Stimulated activated memory B cell treated with anti-CD40 and anti-IgM and Interleukin-4, amounts not matched to agents 10 μg/mL and 1 μg/mL and 100 μg/mL, for 72 hours (primary cell): ENCODE measurements at regions not wholly inside any gene's neighbourhood (a gene's known extent, or its start where the extent isn't known, plus 50 kb on each side); places are given as distances from the start of the nearest gene placed in this dataset.
A peak's percentile ranks its signal among the peaks of the same experiment; 100 is the strongest.

Source experiments
- ATAC-seq: fragments of 150-1000 bp; cut with Tn5 transposase; 2 replicates; pipeline ENCODE4 v1.10.0; 2021
- H3K27ac Mint-ChIP-seq: one replicate; pipeline ENCODE4 v1.8.0; 2022; ENCODE audit warnings: mild to moderate bottlenecking, mixed read lengths
- H3K27me3 Mint-ChIP-seq: one replicate; pipeline ENCODE4 v1.8.0; 2022; ENCODE audit warnings: mixed read lengths
- H3K36me3 Mint-ChIP-seq: one replicate; pipeline ENCODE4 v1.8.0; 2022; ENCODE audit warnings: mixed read lengths
- H3K4me1 Mint-ChIP-seq: one replicate; pipeline ENCODE4 v1.8.0; 2022; ENCODE audit warnings: mixed read lengths
- H3K4me3 Mint-ChIP-seq: one replicate; pipeline ENCODE4 v1.8.0; 2022; ENCODE audit warnings: mild to moderate bottlenecking, moderate library complexity, mixed read lengths
- H3K9me3 Mint-ChIP-seq: one replicate; pipeline ENCODE4 v1.8.0; 2022; ENCODE audit warnings: mixed read lengths

DNA sequence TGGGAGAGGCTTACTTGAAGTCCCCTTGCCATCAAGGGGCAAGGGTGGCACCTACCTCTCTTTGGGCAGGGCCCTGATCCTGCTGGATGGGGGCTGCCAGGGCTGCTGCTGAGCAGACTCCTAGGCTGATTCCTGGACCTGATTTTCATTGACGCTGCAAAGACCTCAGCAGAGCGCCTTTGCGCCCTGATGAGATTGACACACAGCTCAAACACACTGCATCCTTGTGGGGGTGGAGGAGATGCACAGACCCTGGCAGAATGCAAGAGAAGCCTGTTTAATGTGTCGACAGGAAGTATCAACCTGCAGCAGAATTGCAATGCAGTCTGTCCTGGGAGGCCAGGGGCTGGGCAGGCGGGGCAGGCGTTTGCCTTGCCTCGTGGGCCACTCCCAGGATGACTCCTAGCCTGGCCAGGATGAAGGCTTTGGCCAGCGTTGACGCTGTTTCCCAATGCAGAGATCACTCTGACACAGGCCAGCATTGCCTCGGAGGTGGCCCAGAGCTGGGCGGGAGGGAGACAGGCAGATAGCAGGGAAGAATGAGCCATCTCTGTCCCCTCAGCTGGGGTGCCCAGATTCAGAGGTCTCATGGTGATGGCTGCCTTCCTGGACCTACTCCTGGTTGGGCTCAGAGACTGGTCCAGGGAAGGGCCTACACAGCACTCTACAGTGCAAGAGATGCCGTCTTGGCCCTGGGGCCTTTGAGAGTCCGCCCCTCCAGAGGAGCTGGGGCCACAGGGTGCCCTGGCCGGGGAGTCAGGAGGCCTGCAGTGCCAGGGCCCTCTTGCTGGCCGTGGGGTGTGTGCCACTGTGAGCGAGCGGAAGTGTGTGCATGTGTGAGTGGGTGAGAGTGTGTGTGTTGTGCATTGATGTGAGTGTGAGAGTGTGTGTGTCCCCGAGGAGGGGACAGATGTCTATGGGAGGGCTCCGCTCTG is 108.3 kb downstream of the KIF26A start:
- no peaks in the 10 kb centered on the region for H3K4me1 Mint-ChIP-seq
- H3K9me3 Mint-ChIP-seq = peaks cover 3% of the 10 kb centered on the region
- no peak overlapping the region for H3K27ac Mint-ChIP-seq
- no peaks in the 10 kb centered on the region for H3K36me3 Mint-ChIP-seq
- peaks cover 8% of the 10 kb centered on the region for H3K27me3 Mint-ChIP-seq
- H3K4me3 Mint-ChIP-seq = no peak overlapping the region
- ATAC-seq = no peak

DNA sequence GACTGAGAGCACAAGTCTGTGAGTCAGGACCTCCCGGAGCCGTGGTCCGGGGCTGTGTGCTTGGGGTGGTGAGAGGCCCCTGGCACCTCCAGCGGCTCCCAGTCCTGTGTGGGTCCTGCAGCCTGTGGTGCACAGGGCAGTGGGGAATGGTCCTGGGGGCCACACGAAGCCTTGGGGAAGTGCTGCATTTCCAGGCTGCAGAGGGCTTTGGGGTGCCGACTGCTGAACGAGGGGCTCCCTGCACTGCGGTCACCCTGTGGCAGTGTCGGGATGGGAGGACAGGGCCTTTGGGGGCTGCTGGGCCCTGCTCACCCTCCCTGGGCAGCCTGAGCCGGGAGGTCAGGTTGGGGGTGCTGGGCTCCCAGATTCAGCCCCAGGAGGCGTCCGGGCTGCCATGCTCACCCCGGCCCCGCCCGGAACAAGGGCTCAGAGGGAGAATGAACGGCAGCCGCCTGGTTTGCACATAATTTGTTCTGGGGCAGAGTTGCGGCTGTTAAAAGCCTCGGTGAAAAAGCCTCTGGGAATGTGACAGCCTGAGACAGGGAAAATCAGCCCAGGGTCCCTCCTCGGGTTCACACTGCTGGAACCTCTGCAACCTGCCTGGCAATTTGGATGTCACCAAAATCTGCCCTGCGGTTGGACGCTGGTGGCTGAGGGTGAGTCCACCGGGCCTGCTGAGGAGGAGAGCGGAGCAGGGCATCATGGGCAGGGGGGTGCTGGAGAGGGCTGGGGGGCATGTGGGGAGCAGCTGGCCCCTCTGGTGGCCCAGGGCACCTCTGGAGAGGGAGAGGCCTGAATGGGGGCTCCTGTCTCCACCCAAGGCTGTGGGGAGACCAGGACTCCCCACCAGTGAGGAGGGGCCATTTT is 109.2 kb downstream of the KIF26A start:
- peaks cover 8% of the 10 kb centered on the region for H3K27me3 Mint-ChIP-seq
- no peaks in the 10 kb centered on the region for H3K36me3 Mint-ChIP-seq
- no peak overlapping the region for H3K27ac Mint-ChIP-seq
- no peaks in the 10 kb centered on the region for H3K4me1 Mint-ChIP-seq
- ATAC-seq = peak; percentile 12
- H3K9me3 Mint-ChIP-seq = peaks cover 8% of the 10 kb centered on the region
- no peak overlapping the region for H3K4me3 Mint-ChIP-seq

DNA sequence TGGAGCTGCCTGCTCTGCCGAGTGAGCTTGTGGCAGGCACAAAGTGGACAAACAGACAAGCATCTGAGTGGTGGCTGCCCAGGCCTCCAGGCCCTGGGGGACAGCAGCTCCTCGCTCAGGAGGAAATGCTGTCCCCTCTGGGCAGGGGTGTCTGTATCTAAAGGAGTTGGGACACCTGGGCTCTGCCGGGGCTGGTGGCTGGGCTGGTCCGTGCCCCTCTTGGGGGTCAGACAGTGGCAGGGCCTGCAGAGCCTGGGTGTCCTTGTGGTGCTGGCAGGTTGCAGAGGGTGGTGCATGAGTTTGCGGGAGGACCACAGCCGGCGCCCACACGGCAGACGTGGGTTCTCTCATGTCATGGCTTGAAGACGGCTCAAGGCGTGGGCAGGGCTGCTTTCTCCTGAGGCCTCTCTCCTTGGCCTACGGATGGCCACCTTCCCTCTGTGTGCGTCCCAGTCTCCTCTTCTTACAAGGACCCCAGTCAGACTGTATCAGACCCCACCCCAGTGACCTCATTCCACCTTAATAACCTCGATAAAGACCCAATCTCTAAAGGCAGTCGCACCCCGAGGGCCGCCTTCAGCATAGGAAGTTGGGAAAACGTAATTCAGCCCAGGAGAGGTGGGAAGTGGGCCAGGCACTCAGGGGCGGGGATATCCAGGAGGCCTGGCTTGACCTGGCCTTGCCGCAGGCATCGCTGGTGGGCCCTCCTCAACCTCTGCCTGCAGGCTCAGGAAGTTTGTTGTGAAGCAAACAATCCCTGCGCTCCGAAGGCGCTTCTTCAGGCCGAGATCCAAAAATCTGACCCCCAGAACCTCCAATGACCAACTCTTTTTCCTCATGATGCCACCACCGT is 110.0 kb downstream of the KIF26A start:
- H3K27ac Mint-ChIP-seq = no peak overlapping the region
- peaks cover 8% of the 10 kb centered on the region for H3K27me3 Mint-ChIP-seq
- H3K4me1 Mint-ChIP-seq = no peaks in the 10 kb centered on the region
- ATAC-seq = no peak
- no peaks in the 10 kb centered on the region for H3K36me3 Mint-ChIP-seq
- no peak overlapping the region for H3K4me3 Mint-ChIP-seq
- H3K9me3 Mint-ChIP-seq = peaks cover 8% of the 10 kb centered on the region

DNA sequence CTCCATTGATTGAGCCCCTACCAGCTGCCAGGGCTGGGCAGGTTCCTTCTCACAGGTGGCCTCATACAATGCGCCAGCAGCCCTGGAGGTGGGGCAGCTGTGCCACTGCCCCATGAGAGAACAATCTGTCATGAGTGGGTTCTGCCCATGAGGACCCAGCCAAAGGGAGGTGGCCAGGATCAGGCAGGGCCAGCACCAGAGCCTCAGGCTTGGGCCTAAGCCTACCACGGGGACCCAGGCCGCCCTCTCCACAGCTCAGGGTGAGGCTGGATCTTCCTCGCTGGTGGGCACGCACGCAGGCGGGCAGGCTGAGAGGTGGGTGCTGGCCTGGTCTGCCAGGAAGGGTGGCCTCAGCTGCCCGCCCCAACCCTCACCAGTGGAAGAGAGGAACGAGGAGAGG is 110.7 kb downstream of the KIF26A start:
- Mint-ChIP-seq H3K4me1 (no peaks in the 10 kb centered on the region), H3K27ac (no peak overlapping the region), H3K36me3 (no peaks in the 10 kb centered on the region), H3K27me3 (peaks cover 8% of the 10 kb centered on the region), H3K4me3 (no peak overlapping the region), H3K9me3 (peaks cover 8% of the 10 kb centered on the region)
- no peak for ATAC-seq

DNA sequence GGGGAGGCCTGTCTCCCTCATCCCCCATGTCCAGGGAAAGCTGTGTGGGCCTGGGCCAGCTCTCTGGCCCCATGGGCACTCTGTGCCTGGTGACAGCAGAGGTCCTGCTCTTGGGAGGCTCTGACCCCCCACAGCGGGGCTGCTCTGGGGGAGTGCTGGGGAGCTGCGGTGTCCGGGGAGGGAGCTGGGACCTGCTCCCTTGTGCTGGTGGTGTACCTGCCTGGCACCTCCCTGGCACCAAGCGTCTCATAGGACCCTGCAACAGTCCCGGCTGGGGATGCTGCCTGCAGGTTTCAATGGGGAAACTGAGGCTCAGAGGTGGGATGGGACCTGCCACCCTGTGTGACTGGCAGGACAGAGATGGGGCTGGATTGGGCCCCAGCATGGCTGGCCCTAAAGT is 111.3 kb downstream of the KIF26A start:
- H3K9me3 Mint-ChIP-seq = peaks cover 8% of the 10 kb centered on the region
- no peak overlapping the region for H3K27ac Mint-ChIP-seq

DNA sequence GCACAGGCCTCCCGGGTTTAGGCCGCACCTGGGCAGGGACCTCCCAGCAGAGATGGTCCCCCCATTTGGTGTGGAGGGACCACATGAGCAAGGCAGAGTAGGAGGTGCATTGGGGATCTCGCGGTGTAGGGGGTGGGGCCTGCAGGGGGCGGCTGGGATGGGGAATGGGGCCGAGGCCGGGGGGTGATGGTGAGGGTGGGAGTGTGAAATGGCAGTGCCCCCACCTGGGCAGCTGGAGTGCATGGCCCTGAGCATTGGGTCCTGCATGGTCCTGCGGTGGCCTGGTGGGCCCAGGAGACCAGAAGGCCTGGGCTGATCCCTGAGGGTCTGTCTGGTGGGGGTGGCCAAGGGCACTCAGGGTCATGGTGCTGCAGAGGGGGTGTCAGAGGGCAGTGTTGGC is 111.8 kb downstream of the KIF26A start:
- ATAC-seq = peak; percentile 41
- Mint-ChIP-seq H3K4me3 (no peak overlapping the region), H3K36me3 (no peaks in the 10 kb centered on the region), H3K27me3 (peaks cover 8% of the 10 kb centered on the region), H3K27ac (no peak overlapping the region), H3K9me3 (peaks cover 8% of the 10 kb centered on the region), H3K4me1 (no peaks in the 10 kb centered on the region)

More for the DNA sequence above, 111.3 kb downstream of the KIF26A start:
- Mint-ChIP-seq H3K4me3 (no peak overlapping the region), H3K4me1 (no peaks in the 10 kb centered on the region), H3K27me3 (peaks cover 8% of the 10 kb centered on the region), H3K36me3 (no peaks in the 10 kb centered on the region)
- ATAC-seq = no peak

DNA sequence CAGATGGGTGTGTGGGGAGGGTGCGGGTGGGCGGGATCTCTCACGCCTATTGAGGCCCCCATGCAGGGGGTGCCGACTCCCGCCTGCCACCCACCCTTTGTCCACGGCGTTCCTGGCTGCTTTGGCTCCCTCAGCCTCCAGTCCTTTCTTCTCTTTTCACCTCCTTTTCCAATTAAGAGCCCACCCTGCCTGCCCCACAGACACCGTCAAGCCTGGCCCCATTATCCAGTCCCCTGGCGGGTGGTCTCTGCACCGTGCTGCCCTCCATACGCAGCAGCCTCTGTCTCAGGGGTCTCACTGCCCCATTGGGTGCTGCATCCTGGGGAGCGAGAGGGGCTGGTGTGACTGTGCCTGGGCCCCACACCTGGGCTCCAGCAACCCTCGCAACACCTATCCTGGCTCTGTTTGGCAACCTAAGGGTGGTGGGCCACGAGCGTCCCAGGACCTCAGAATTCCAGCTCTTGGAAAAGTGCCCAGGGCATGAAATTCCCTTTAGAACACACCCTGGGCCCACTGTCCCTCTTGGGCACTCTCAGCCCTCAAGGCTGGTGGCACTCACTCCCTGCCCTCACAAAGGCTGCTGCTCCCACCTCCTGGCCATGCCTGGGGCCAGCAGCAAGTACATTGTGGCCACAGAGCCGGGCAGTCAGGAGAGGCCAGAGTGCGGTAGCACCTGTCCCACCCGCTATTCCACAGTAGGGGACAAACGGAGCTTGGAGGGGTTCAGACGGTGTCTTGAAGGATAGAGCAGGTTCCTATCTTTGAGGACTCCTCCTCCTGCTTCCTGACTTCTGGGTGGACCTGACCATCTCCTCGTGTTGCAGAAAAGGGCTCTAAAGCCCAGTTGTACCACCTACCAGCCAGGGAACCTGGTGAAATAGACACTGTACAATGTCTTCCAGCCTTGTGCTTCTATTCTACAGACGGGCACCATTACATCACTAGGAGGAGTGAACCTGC is 114.1 kb downstream of the KIF26A start:
- no peak for ATAC-seq
- Mint-ChIP-seq H3K9me3 (peaks cover 10% of the 10 kb centered on the region), H3K27ac (no peak overlapping the region), H3K36me3 (peaks cover 6% of the 10 kb centered on the region), H3K4me3 (no peak overlapping the region), H3K27me3 (peaks cover 23% of the 10 kb centered on the region), H3K4me1 (no peaks in the 10 kb centered on the region)

DNA sequence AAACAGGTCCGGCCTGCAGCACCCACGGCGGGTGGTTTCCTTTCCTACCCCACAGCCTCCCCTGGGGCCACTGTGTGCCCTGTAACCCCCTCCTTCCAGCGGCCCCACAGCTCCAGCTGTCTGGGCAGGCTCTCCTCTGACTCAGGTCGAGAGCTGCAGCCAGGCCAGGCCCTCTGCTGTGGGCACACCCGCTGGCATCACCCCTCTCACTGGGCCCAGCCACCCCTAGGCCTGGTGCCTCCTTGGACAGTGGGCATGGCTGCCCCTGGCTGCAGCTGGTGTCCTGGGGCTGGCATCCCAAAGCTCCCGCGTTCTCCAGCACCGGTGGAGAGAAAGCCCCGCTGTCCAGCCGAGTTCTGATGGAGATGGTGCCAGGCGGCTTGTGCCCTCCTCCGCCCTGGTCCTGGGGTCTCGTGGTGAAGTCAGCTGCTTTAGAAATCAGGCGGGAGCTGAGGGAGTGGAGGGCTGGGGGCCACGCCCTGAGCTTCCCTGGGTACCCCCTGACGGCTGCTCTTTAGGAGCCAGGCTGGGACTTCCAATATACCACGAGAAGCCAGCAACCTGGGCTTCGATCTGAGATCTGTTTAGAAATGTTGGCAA is 114.9 kb downstream of the KIF26A start:
- Mint-ChIP-seq H3K4me1 (no peaks in the 10 kb centered on the region), H3K9me3 (peaks cover 10% of the 10 kb centered on the region), H3K27me3 (peaks cover 31% of the 10 kb centered on the region), H3K27ac (no peak overlapping the region), H3K4me3 (no peak overlapping the region), H3K36me3 (peaks cover 6% of the 10 kb centered on the region)
- no peak for ATAC-seq

DNA sequence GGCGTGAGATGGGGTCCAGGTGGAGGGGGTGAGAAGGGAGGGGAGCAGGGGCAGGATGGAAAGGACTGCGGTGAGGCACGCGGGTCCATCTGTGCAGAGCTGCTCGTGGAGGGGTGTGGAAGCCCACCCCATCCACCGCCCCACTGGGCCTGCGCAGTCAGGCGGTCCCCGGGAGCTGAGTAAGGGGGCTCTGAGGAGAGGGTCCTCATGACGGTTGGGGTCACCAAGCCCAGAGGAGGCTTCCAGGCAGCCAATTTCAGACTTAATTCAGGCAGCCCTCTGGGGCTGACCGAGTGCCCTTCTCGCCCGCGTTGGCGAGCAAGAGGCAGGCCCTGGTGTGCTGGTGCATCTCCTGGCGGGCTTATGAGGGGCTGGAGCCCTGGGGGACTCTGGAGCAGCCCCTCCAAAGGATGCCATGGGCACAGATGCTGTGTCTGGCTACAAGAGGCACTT is 115.5 kb downstream of the KIF26A start:
- peaks cover 10% of the 10 kb centered on the region for H3K9me3 Mint-ChIP-seq
- no peak for ATAC-seq
- H3K27ac Mint-ChIP-seq = no peak overlapping the region
- no peak overlapping the region for H3K4me3 Mint-ChIP-seq
- H3K36me3 Mint-ChIP-seq = peaks cover 6% of the 10 kb centered on the region
- no peaks in the 10 kb centered on the region for H3K4me1 Mint-ChIP-seq
- H3K27me3 Mint-ChIP-seq = peaks cover 33% of the 10 kb centered on the region

DNA sequence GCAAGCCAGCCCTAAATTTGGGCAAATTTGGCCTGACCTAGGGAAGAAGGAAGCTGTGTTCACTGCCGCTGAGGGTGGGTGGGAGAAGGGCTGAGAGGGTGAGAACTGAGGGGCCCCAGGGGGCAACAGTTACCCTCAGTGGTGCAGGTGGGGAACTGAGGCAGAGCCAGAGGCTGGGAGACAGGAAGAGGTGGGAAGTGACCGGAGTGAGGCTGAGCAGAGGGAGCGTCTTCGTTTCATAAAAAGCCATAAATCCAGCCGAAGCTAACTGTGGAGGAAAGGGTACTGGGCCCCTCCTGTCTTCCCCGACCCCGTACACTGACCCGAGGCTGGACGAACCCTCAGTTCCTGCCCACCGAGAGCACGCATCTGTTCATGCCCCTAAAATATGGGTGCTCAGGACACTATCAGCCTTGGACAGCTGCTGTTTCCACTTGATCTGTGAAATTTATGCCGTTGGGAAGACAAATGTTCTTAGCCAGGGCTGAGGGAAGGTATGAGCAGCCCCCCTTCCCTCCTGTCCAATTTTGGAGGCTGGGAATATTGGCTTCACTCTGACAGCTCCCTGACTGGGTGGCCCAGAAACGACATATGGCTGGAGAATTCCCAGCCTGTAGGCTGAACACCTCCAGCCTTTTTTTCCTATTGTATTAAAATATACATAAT is 116.5 kb downstream of the KIF26A start:
- Mint-ChIP-seq H3K4me1 (no peaks in the 10 kb centered on the region), H3K36me3 (peaks cover 6% of the 10 kb centered on the region), H3K9me3 (peaks cover 10% of the 10 kb centered on the region), H3K27ac (no peak overlapping the region), H3K4me3 (no peak overlapping the region), H3K27me3 (peaks cover 33% of the 10 kb centered on the region)
- ATAC-seq = no peak

DNA sequence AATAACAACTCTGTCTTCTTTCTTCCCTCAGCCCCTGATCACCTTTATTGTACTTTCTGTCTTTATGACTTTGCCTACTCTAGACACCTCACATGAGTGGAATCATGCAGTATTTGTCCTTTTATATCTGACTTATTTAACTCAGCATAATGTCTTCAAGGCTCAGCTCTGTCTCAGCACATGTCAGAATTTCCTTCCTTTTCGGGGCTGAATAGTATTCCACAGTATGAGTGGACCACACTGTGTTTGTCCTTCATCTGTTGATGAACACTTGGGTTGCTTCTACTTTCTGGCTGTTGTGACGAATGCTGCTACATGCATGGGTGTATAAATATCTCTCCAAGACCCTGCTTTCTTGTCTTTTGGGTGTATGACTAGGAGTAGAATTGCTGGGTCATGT is 117.6 kb downstream of the KIF26A start:
- no peak overlapping the region for H3K4me3 Mint-ChIP-seq
- ATAC-seq = no peak
- no peak overlapping the region for H3K27ac Mint-ChIP-seq
- H3K4me1 Mint-ChIP-seq = no peaks in the 10 kb centered on the region
- peaks cover 33% of the 10 kb centered on the region for H3K27me3 Mint-ChIP-seq
- peaks cover 14% of the 10 kb centered on the region for H3K9me3 Mint-ChIP-seq
- H3K36me3 Mint-ChIP-seq = peaks cover 6% of the 10 kb centered on the region

DNA sequence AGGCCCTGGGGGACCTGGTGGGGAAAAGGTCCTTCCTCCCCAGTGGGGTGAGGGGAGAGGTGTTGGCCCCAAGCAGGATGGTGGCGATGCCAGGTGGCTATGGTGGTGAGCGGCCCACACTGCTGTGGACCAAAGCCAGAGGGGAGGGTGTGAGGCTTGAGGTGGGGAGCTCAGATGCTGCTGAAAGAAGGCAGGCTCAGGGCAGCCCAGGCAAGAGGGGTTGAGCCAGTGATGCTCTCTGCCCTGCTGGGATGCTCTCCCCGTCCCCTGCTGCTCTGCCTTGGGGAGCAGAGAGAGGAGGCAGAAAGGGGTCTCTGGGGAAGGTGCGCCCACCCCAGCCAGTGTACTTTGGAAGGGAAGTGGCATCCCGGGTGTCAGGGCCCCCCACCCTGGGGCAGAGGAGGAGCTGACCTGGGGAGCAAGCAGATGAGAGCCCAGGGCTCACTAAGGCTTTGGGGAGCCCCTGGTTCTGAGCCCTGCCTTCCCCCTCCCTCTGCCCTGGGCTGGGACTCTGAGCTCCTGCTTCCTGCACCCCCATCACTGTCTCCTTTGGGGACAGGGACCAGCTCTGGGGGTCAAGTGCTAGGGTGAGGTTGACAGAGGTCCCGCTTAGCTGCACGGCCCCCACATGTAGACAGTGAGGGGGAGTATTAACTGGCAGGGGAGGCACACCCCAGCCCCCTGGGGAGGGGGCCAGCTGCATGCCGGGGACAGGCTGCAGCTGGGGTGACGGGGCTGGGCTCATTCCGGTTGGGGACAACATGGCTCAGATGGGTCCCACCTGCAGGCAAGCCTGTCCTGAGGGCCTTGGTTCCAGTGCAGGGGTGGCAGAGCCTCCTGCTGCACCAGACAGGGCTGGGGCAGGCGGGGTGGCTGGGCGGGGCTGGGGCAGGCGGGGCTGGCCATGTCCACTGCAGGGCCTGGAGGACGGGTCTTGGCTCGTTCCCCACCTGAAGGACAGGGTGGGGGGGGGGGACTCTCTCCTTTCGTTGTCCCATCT is 124.4 kb downstream of the KIF26A start:
- Mint-ChIP-seq H3K4me3 (no peak overlapping the region), H3K27me3 (peaks cover 16% of the 10 kb centered on the region), H3K9me3 (peaks cover 8% of the 10 kb centered on the region), H3K36me3 (no peaks in the 10 kb centered on the region), H3K27ac (no peak overlapping the region), H3K4me1 (no peaks in the 10 kb centered on the region)
- ATAC-seq = peak; percentile 22
